ENCODE measurements at regions not wholly inside any gene's neighbourhood (a gene's known extent, or its start where the extent isn't known, plus 50 kb on each side); places are given as distances from the start of the nearest gene placed in this dataset.

DNA sequence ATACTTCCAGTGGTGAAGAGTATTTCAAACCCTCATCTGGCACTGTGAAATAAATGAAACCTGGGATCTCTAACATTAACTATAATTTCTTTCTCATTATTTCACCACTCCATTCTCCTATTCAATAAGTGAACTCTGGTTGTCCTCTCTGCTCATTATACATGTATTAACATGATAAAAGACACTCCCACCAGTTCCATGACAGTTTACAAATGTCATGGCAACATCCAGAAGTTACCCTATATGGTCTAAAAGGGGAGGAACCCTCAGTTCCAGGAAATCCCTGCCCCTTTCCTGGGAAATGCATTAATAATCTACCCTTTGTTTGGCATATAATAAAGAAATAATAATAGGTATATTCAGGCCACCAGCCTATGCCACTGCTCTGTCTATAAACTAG lies 62.7 kb upstream of the BRINP3 start:
- in situ Hi-C loops (cut with HindIII; ENCODE audit: low pct_ligation_motif_present, low pct_unique_long_range_greater_than_20kb, low sequenced_read_pairs): no loop called here
- no peak for DNase-seq

DNA sequence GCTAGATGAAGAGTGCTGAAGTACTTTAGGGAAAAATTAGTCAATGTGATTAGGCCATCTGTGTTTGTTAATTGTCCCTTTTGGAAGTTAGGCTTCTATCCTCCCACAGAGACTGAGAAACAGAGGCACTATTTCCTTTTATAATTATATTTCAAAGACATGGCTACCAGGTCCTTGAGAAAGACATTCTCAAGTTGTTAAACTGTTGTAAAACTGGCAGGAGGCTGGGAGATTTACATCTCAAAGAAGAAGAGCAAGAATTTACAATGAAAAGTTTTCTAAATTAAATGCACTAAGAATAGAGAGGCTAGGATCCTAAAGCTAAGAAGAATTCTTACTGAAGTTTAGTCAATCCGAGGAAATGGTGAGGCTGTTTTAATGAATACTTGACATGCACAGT lies 74.0 kb upstream of the BRINP3 start:
- in situ Hi-C loops (cut with HindIII; ENCODE audit: low pct_ligation_motif_present, low pct_unique_long_range_greater_than_20kb, low sequenced_read_pairs): no loop called here
- DNase-seq: no peak

DNA sequence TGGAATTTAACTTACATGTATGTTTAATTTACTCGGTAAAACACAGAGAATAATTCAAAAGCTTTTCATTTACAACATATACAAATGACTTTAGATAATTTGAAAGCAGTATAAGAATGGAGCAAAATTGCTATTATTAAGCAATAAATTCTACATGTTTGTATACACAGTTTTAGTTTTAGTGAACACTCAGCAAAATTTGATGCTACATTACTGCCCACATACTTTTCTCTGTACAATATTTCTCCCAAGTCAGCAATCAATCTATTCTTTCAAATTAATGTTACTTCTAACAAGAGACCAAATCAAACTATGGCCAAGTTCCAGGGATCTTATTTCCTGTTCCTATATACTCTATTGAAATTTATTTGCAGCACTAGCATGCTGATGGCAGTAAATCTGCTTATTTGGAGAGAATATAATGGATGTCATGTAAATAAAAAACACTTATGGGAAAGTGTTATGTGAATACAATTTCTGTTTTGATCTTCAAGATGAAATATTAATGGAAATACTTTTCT lies 82.6 kb upstream of the BRINP3 start:
- DNase-seq: no peak
- in situ Hi-C loops (cut with HindIII; ENCODE audit: low pct_ligation_motif_present, low pct_unique_long_range_greater_than_20kb, low sequenced_read_pairs): no loop called here

DNA sequence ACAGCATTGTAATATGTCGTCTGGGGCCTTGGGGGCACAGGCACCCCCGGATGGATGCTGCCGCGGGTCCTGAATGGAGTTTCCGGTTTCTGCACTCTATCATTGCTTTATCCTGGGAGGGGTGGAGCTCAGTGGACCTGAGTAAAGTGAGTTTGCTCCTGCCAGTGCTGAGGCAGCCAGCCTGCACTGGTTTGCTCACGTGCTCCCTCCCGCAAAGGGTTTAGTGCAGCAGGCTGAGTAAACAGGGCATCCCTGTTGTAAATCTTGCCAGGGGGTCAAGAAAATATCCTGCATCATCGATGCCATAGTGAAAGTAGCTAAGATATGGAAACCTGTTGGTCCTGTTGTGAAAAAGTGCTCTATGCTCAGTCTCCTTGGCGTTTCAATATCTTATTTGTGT lies 85.6 kb upstream of the BRINP3 start:
- DNase-seq: no peak
- in situ Hi-C loops (cut with HindIII; ENCODE audit: low pct_ligation_motif_present, low pct_unique_long_range_greater_than_20kb, low sequenced_read_pairs): no loop called here

DNA sequence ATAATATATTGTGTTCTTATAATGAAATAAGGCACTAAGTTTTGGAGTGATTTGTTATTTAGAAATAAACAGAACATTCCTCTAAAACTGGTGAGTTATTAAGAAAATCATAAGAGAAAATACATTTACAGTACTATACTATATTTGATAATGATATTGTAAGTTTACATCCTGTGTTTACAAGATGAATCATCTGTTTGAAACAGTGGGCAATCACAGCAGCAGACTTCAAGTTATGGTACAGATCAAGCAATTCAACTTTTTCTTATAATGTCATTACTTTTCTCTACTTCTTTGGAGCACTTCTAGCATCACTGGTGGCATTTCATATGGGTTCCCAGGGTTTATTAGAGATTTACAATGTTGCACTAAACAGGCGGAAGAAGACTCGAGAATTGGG lies 86.5 kb upstream of the BRINP3 start:
- DNase-seq: no peak
- in situ Hi-C loops (cut with HindIII; ENCODE audit: low pct_ligation_motif_present, low pct_unique_long_range_greater_than_20kb, low sequenced_read_pairs): no loop called here

DNA sequence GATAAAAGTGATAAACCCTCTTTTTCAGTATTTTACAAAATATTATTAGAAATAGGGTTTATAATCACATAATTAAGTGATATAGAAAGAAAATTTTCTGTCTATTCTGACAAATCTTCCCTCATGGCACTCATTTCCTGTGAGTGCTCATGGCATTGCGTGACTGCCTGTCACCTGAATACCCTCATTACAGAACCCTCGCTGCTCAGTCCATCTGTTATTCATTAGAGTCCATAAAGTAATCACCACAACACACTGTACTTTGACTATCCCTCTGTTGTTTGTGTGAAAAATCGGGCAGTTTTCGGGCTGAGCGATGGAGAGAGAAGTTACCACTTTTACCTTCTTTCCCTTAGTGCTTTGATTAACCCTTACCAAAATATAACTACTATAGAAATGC lies 100.4 kb upstream of the BRINP3 start:
- in situ Hi-C loops (cut with HindIII; ENCODE audit: low pct_ligation_motif_present, low pct_unique_long_range_greater_than_20kb, low sequenced_read_pairs): no loop called here
- no peak for DNase-seq

DNA sequence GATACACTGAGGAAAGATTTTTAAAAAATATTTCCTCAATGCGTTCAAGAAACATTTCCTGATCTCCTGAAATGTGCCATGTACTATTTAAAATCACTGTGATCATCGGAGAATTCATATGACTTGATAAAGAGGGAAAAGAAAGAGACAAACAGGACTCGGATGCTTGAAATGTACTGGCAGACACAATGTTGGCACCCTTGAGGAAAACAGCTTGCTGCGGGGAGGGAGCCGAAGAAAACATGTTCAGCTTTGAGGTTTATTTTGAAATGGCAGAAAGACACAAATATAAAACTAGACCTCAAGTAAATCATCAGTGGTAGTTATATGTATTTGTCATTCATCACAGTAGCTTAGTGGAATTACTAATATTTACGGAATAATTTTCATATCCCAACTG lies 100.9 kb upstream of the BRINP3 start:
- no peak for DNase-seq
- in situ Hi-C loops (cut with HindIII; ENCODE audit: low pct_ligation_motif_present, low pct_unique_long_range_greater_than_20kb, low sequenced_read_pairs): no loop called here

DNA sequence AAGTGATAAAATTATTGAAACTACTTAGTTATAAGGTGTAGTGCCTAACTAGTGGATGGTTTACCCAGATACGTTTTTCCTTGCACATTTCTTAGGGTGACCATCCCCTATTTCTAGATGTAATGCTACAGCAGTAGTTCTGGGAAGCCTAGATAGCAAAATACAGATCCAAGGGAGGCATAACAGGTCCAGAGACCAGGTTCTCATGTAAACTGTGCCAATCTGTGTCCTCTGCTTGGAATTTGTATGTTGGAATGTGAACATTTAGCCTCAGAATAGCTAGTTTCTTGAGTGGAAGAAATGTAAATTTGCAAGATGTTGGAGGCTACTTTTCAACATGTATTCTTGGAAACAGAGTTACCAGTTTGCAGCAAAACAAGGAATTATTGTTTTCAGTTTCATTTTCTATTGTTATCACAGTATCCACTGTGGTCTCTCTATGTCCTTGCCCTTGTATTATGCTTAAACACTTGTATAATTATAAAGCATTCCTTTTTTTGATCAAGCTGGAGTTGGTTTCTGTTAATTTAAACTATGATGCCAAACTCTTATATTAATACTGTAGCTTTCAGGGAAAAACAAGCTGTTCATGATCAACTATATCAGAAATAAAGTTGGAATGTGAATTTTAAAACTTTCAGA lies 102.0 kb upstream of the BRINP3 start:
- in situ Hi-C loops (cut with HindIII; ENCODE audit: low pct_ligation_motif_present, low pct_unique_long_range_greater_than_20kb, low sequenced_read_pairs): no loop called here
- peak; percentile 19 for DNase-seq

DNA sequence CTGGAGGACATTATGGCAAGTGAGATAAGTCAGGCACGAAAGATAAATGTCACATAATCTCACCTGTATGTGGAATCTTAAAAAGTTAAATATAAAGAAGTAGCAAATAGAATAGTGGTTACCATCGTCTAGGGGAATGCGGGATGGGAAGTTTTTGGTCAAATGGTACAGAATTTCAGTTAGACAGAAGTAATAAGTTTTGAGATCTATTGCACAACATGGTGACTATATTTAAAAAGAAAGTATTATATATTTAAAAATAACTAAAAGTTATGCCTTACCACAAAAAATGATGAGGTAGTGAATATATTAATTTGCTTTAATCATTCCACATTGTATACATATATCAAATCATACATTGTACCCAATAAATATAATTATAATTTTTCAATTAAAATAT lies 106.2 kb upstream of the BRINP3 start:
- no peak for DNase-seq
- in situ Hi-C loops (cut with HindIII; ENCODE audit: low pct_ligation_motif_present, low pct_unique_long_range_greater_than_20kb, low sequenced_read_pairs): no loop called here

DNA sequence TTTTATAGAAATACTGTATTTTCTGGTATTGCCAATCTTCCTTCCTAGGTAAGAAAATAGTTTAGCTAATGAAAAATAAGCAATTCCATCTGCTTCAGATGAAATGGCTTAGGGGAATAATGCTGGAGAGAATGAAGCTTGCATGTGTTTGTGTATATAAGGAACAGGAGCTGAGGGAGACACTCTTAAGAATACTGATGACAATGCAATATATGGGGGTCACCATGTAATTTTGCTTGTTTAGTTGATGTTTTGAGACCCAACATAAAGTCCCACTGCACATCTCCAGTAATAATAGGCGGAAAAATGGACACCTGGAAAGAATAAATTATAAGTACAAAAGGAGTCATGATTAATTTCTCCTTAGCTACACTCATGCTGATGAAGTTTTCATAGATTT lies 110.8 kb upstream of the BRINP3 start:
- no peak for DNase-seq
- in situ Hi-C loops (cut with HindIII; ENCODE audit: low pct_ligation_motif_present, low pct_unique_long_range_greater_than_20kb, low sequenced_read_pairs): no loop called here

DNA sequence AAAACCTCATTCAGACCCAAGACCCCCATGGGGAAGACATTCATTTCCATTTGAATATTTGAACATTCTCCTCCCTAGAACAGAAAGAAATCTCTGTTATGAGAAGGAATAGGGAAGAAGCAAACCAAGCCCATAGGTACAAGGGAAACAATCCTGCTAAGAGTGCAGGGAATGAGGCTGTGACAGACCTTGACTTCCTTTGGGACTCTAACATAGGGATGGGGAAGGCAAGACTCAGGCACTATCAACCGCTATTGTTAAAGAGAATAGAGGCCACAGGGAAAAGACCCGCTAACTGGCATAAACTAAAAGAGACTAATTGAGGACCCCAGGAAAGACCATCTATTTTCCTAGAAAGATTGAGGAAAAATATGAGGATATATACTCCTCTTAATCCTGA lies 117.8 kb upstream of the BRINP3 start:
- DNase-seq: no peak
- in situ Hi-C loops (cut with HindIII; ENCODE audit: low pct_ligation_motif_present, low pct_unique_long_range_greater_than_20kb, low sequenced_read_pairs): no loop called here

DNA sequence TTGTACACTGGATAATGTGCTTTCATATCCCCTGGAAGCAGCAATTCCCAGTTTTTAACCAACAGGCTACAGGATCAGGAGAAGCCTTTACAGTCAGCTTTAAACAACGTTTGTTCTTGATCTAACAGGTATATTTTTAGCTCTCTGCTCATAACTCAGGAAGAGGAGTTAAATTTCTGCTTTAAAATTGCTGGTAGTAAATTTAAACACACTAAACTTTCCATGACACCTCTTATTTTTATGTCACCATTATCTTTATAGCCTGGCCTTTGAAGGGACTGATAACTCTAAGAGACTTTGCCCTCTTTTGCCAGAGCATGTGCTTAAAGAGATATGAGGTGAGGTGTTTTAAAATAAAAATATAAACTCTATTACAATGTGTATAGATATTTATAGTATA lies 119.6 kb upstream of the BRINP3 start:
- in situ Hi-C loops (cut with HindIII; ENCODE audit: low pct_ligation_motif_present, low pct_unique_long_range_greater_than_20kb, low sequenced_read_pairs): no loop called here

DNA sequence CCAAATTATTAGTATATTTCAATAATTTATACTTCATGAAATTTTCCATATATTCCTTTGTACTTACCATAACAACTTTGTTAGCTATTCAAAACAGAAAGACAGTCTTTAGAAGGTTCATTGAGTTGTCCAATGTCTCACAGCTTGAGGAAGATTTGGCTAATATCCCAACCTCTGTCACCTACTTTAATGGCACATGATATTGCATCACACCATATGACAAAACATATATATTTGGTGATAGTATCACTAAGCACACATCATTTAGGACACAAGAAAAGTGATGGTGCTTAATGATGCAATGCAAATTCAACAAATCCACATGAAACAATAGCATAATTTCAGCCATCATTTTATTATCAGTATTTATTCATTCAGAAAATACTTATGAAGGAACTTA lies 122.0 kb upstream of the BRINP3 start:
- in situ Hi-C loops (cut with HindIII; ENCODE audit: low pct_ligation_motif_present, low pct_unique_long_range_greater_than_20kb, low sequenced_read_pairs): no loop called here
- no peak for DNase-seq

More for the DNA sequence above, 119.6 kb upstream of the BRINP3 start:
- no peak for DNase-seq

DNA sequence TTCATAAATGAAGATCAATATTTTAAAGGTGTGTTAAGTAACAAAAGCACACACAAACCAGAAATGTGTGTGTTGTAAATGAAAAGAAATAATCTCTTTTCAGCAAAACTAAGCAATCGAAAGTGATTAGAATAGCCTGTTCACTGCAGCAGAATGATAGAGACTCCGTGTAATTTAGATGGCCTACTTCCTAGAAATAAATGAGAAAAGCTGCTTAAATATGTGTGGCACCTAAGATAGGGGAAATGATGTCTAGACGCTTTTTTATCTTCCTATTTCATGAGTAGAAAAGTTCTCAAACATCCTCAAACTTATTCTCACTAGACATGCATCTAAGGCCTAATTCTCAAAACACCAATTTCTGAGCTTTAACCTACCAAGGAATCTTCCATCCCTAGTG lies 124.7 kb upstream of the BRINP3 start:
- in situ Hi-C loops (cut with HindIII; ENCODE audit: low pct_ligation_motif_present, low pct_unique_long_range_greater_than_20kb, low sequenced_read_pairs): no loop called here

DNA sequence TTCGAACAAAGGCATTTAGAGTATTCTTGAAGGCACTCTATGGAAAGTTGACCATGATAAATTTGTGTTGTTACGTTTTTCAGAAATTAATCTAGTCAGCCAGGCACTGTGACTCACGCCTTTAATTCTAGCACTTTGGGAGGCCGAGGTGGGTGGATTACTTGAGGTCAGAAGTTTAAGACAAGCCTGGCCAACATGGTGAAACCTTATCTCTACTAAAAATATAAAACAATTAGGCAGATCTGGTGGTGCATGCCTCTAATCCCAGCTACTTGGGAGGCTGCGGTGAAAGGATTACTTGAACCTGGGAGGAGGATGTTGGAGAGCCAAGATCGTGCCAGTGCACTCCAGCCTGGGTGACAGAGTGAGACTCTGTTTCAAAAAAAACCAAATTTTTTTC lies 130.6 kb upstream of the BRINP3 start:
- DNase-seq: no peak
- in situ Hi-C loops (cut with HindIII; ENCODE audit: low pct_ligation_motif_present, low pct_unique_long_range_greater_than_20kb, low sequenced_read_pairs): no loop called here

More for the DNA sequence above, 124.7 kb upstream of the BRINP3 start:
- no peak for DNase-seq

DNA sequence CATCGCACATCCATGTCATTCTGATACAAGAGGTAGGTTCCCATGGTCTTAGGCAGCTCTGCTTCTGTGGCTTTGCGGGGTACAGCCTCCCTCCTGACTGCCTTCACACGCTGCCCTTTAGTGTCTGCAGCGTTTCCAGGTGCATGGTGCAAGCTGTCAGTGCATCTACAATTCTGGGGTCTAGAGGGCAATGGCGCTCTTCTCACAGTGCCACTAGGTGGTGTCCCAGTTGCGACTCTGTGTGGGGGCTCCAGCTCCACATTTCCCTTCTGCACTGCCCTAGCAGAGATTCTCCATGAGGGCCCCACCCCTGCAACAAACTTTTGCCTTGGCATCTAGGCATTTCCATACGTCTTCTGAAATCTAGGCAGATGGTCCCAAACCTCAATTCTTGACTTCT lies 138.2 kb upstream of the BRINP3 start:
- no peak for DNase-seq

DNA sequence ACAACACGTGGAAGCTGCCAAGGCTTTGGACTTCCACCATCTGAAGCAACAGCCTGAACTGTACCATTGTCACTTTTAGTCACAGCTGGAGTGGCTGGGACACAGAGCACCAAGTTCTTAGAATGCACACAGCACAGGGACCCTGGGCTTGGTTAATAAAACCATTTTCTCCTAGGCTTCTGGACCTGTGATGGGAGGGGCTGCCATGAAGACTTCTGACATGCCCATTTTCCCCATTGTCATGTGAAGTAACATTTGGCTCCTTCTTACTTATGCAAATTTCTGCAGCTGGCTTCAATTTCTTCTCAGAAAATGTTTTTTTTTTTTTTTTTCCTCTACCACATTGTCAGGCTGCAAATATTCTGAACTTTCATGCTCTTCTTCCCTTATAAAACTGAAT lies 138.6 kb upstream of the BRINP3 start:
- no peak for DNase-seq
- in situ Hi-C loops (cut with HindIII; ENCODE audit: low pct_ligation_motif_present, low pct_unique_long_range_greater_than_20kb, low sequenced_read_pairs): no loop called here

More for the DNA sequence above, 138.2 kb upstream of the BRINP3 start:
- in situ Hi-C loops (cut with HindIII; ENCODE audit: low pct_ligation_motif_present, low pct_unique_long_range_greater_than_20kb, low sequenced_read_pairs): no loop called here

DNA sequence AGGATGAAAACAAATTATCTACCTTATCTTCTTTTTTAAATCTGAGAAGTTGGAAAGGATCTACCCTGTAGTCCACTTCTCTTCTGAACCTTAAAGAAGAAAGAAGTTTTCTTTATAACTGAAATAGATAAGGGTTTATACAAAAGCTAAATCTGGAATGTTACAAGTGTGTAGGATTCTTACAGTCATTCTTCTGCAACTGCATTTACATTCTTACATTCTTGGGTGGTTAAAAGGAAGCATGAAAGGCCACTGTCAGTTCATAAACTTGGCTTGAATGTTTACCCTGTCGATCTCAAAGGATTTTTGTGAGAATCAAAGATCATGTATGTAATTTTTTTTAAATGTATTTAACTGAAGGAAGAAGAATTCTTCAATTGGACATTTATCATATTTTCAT lies 142.1 kb upstream of the BRINP3 start:
- DNase-seq: no peak
- in situ Hi-C loops (cut with HindIII; ENCODE audit: low pct_ligation_motif_present, low pct_unique_long_range_greater_than_20kb, low sequenced_read_pairs): no loop called here

DNA sequence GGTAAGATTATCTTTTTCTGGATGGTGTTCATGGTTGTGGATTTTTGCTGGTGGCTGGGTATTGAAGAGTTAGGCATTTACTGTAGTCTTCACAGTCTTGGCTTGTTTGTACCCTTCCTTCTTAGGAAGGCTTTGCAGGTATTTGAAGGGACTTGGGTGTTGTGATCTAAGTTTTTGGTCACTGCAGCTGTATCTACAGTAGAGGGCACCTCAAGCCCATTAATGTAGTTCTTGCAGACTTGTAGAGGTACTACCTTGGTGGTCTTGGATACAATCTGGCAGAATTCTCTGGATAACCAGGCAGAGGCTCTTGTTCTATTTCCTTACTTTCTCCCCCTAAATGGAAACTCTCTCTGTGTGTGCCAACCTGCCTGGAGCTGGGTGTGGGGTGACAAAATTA lies 155.8 kb upstream of the BRINP3 start:
- no peak for DNase-seq
- in situ Hi-C loops (cut with HindIII; ENCODE audit: low pct_ligation_motif_present, low pct_unique_long_range_greater_than_20kb, low sequenced_read_pairs): no loop called here

DNA sequence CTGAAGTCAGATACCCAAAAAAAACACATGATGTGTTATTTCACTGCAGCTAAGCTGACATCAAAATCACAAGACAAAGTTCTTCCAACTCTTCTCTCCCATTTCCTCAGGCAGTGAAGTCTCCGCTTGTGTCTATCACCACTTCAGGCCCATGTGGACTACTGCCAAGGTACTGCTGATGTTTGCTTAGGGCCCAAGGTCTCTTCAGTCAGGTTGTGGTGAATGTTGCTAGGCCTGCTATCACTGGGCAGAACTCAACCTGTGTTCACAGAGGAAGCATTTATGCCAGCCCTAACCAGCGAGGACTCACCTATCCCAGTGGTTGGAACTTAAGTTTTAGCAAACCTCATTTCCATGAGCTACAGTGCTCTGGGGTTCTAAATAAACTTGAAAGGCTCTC lies 156.5 kb upstream of the BRINP3 start:
- in situ Hi-C loops (cut with HindIII; ENCODE audit: low pct_ligation_motif_present, low pct_unique_long_range_greater_than_20kb, low sequenced_read_pairs): no loop called here
- no peak for DNase-seq

DNA sequence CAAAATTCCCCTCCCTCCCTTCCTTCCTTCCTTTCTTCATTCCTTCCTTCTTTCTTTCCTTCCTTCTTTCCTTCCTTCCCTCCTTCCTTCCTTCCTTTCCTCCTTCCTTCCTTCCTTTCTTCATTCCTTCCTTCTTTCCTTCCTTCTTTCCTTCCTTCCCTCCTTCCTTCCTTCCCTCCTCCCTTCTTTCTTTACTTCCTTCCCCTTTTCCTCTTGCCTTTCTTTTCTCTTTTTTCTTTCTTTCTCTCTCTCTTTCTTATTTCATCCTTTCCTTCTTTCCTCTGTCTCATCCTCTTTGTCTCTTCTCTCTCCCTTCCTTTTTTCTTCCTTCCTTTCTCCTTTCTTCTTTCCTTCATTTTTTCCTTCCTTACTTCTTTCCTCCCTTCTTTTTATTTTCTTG lies 171.9 kb upstream of the BRINP3 start:
- DNase-seq: no peak
- in situ Hi-C loops (cut with HindIII; ENCODE audit: low pct_ligation_motif_present, low pct_unique_long_range_greater_than_20kb, low sequenced_read_pairs): no loop called here
